CD14-positive monocyte (primary cell): ENCODE measurements at regions not wholly inside any gene's neighbourhood (a gene's known extent, or its start where the extent isn't known, plus 50 kb on each side); places are given as distances from the start of the nearest gene placed in this dataset.

ENCODE experiments used
- DNase-seq, 3 donors: peaks; one replicate each; pipeline ENCODE4 v3.0.0-alpha.2; 2011 to 2022
- H2AFZ ChIP-seq: 2 replicates; pipeline ENCODE4 v1.6.0; 2012; ENCODE audit warnings: mild to moderate bottlenecking, low read depth, low read length, inconsistent platforms; ENCODE audit not compliant: insufficient read depth, poor library complexity, severe bottlenecking
- H3K27ac ChIP-seq, 2 donors: 1 replicate in 1 of 2; 2 replicates in 1 of 2; pipeline ENCODE4 v1.5.1; 2012 to 2013; ENCODE audit warnings: low read length in 2 of 2, control low read depth in 1 of 2, inconsistent platforms in 1 of 2, low read depth in 1 of 2, mild to moderate bottlenecking in 1 of 2
- H3K27me3 ChIP-seq, 2 donors: one replicate each; pipeline versions ENCODE4 v1.6.0 to v1.6.1; 2011 to 2013; ENCODE audit warnings: low read length in 2 of 2; ENCODE audit not compliant: control insufficient read depth in 2 of 2, insufficient read depth in 2 of 2
- H3K36me3 ChIP-seq, 2 donors: replicated peaks in 1 of 2; 1 replicate in 1 of 2; 2 replicates in 1 of 2; pipeline versions ENCODE4 v1.5.1 to v1.6.1; 2012 to 2013; ENCODE audit warnings: low read length in 2 of 2, control low read depth in 1 of 2, inconsistent platforms in 1 of 2, mild to moderate bottlenecking in 1 of 2; ENCODE audit not compliant: insufficient read depth in 2 of 2, control insufficient read depth in 1 of 2
- H3K4me1 ChIP-seq, 2 donors: 1 replicate in 1 of 2; 2 replicates in 1 of 2; pipeline versions ENCODE4 v1.5.1 to v1.6.1; 2012 to 2013; ENCODE audit warnings: low read length in 2 of 2, control low read depth in 1 of 2, inconsistent platforms in 1 of 2, mild to moderate bottlenecking in 1 of 2, moderate library complexity in 1 of 2; ENCODE audit not compliant: insufficient read depth in 2 of 2, control insufficient read depth in 1 of 2
- H3K4me2 ChIP-seq: replicated peaks from 2 replicates; pipeline ENCODE3; 2012; ENCODE audit warnings: low read length, moderate library complexity, mild to moderate bottlenecking; ENCODE audit not compliant: poor library complexity, severe bottlenecking; ENCODE audit errors: extremely low read depth
- H3K4me3 ChIP-seq, 3 experiments: fragments of 200-600 bp in 1 of 3; sonication (generic) in 1 of 3; replicated peaks in 1 of 3; 1 replicate in 2 of 3; 2 replicates in 1 of 3; pipeline ENCODE4 v1.5.1; 2011 to 2013; ENCODE audit warnings: low read length in 3 of 3, mild to moderate bottlenecking in 3 of 3, control low read depth in 2 of 3, low read depth in 2 of 3, inconsistent platforms in 1 of 3, moderate library complexity in 1 of 3
- H3K79me2 ChIP-seq: 2 replicates; pipeline ENCODE4 v1.6.0; 2012; ENCODE audit warnings: mild to moderate bottlenecking, control low read depth, inconsistent platforms, low read length, moderate library complexity; ENCODE audit not compliant: insufficient read depth
- H3K9ac ChIP-seq: 2 replicates; pipeline ENCODE4 v1.6.0; 2017; ENCODE audit warnings: low read length, mild to moderate bottlenecking; ENCODE audit not compliant: insufficient read depth, poor library complexity, severe bottlenecking
- H3K9me3 ChIP-seq, 2 donors: replicated peaks in 1 of 2; 1 replicate in 1 of 2; 2 replicates in 1 of 2; pipeline versions ENCODE4 v1.5.1 to v1.6.1; 2012 to 2013; ENCODE audit warnings: low read length in 2 of 2, control low read depth in 1 of 2; ENCODE audit not compliant: control insufficient read depth in 1 of 2, insufficient read depth in 1 of 2
- H4K20me1 ChIP-seq: 2 replicates; pipeline ENCODE4 v1.6.0; 2012; ENCODE audit warnings: mild to moderate bottlenecking, low read length, control low read depth, moderate library complexity; ENCODE audit not compliant: insufficient read depth
- H3K27ac Mint-ChIP-seq, 7 donors: one replicate each; pipeline ENCODE4 v1.8.0; 2020; ENCODE audit warnings: mild to moderate bottlenecking in 7 of 7, mixed read lengths in 7 of 7, moderate library complexity in 6 of 7, inconsistent platforms in 2 of 7
- H3K27me3 Mint-ChIP-seq, 3 donors: one replicate each; pipeline ENCODE4 v1.8.0; 2021 to 2022; ENCODE audit warnings: low read depth in 3 of 3, mild to moderate bottlenecking in 3 of 3, mixed read lengths in 3 of 3, moderate library complexity in 3 of 3, inconsistent platforms in 1 of 3
- H3K36me3 Mint-ChIP-seq, 2 donors: one replicate each; pipeline ENCODE4 v1.8.0; 2020; ENCODE audit warnings: mixed read lengths in 2 of 2, inconsistent platforms in 1 of 2, mild to moderate bottlenecking in 1 of 2
- H3K4me1 Mint-ChIP-seq: one replicate; pipeline ENCODE4 v1.8.0; 2020; ENCODE audit warnings: mild to moderate bottlenecking, mixed read lengths
- H3K4me3 Mint-ChIP-seq, 2 donors: one replicate each; pipeline ENCODE4 v1.8.0; 2020; ENCODE audit warnings: mild to moderate bottlenecking in 2 of 2, mixed read lengths in 2 of 2, moderate library complexity in 1 of 2
- H3K9me3 Mint-ChIP-seq, 7 donors: one replicate each; pipeline ENCODE4 v1.8.0; 2020 to 2022; ENCODE audit warnings: mixed read lengths in 7 of 7, mild to moderate bottlenecking in 6 of 7, moderate library complexity in 6 of 7, inconsistent platforms in 2 of 7
- WGBS: methylation state at CpG from one replicate; pipeline ENCODE4 v1.1.5; 2013; ENCODE audit warnings: missing lambda C conversion rate; ENCODE audit not compliant: insufficient coverage; 5-methylcytosine and 5-hydroxymethylcytosine counted together
- intact Hi-C, 2 donors: fragments of 100-400 bp; cut with micrococcal nuclease; formaldehyde crosslinking; loops; one replicate each; pipeline versions ENCODE4 v1.15.0 to v1.15.1; 2023
- TF ChIP-seq, protein P1 (sequence below): fragments of 200-600 bp; IDR thresholded peaks from one replicate; pipeline ENCODE4 v1.8.0; 2022; ENCODE audit warnings: antibody characterized with exemption, mild to moderate bottlenecking

DNA sequence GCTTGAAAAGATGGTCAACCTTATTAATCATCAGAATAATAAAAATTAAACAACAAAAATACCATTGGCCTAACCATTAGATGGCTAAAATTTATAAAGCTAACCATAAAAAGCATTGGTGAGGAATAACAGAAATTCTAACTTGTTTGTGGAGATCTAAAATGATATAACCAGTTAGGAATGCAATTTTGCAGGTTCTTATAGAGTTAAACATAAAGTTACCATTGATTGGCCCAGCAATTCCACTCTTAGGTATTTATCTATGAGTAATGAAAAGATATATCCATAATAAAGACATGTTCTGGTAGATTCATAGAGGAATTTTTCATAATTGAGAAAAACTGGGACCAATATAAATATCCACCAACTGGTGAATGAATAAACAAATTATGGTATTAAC, 1098.6 kb downstream of the FSCB start:
- Histone ChIP-seq H4K20me1 (no peaks in the 10 kb centered on the region), H3K4me3 (no peak overlapping the region), H3K9me3 (no peaks in the 10 kb centered on the region), H3K27me3 (no peaks in the 10 kb centered on the region), H3K9ac (no peak overlapping the region), H3K79me2 (no peaks in the 10 kb centered on the region), H2AFZ (no peak overlapping the region), H3K4me1 (no peaks in the 10 kb centered on the region), H3K4me2 (no peak overlapping the region), H3K27ac (no peak overlapping the region), H3K36me3 (no peaks in the 10 kb centered on the region)
- Mint-ChIP-seq H3K27ac (no peak overlapping the region), H3K36me3 (no peaks in the 10 kb centered on the region), H3K4me1 (no peaks in the 10 kb centered on the region), H3K27me3 (no peaks in the 10 kb centered on the region), H3K9me3 (peaks cover 0 to 6% (median 2%) of the 10 kb centered on the region in 7 donors), H3K4me3 (no peak overlapping the region)
- TF ChIP-seq, protein P1, sequence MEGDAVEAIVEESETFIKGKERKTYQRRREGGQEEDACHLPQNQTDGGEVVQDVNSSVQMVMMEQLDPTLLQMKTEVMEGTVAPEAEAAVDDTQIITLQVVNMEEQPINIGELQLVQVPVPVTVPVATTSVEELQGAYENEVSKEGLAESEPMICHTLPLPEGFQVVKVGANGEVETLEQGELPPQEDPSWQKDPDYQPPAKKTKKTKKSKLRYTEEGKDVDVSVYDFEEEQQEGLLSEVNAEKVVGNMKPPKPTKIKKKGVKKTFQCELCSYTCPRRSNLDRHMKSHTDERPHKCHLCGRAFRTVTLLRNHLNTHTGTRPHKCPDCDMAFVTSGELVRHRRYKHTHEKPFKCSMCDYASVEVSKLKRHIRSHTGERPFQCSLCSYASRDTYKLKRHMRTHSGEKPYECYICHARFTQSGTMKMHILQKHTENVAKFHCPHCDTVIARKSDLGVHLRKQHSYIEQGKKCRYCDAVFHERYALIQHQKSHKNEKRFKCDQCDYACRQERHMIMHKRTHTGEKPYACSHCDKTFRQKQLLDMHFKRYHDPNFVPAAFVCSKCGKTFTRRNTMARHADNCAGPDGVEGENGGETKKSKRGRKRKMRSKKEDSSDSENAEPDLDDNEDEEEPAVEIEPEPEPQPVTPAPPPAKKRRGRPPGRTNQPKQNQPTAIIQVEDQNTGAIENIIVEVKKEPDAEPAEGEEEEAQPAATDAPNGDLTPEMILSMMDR, result no peak
- intact Hi-C loops, result no loop called here
- no peak for DNase-seq

DNA sequence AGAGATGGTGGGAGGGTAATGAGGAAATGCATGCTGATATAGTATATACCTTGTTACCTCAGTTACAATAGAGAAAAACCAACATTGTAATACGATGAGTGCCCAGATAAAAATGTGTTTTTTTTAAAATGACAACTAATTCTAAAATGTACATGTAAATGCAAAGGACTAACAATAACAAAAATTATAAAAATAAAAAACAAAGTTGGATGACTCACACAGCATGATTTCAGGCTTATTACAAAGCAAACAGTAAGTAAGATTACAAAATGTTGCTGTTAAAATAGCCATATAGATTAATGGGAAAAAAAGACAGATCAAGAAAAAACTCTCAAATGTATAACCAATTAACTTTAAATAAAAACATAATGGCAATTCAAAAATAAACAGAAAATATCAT, 1099.4 kb downstream of the FSCB start:
- no peak overlapping the region for H3K4me2 ChIP-seq
- no peaks in the 10 kb centered on the region for H3K79me2 ChIP-seq
- H3K27me3 Mint-ChIP-seq, result no peaks in the 10 kb centered on the region
- no peaks in the 10 kb centered on the region for H3K36me3 Mint-ChIP-seq
- H3K27me3 ChIP-seq, result no peaks in the 10 kb centered on the region
- TF ChIP-seq, protein P1, result no peak
- H3K27ac Mint-ChIP-seq, result no peak overlapping the region
- no peak overlapping the region for H2AFZ ChIP-seq
- no peaks in the 10 kb centered on the region for H3K4me1 Mint-ChIP-seq
- no peaks in the 10 kb centered on the region for H3K4me1 ChIP-seq
- no peak overlapping the region for H3K9ac ChIP-seq
- no peak overlapping the region for H3K27ac ChIP-seq
- no peak overlapping the region for H3K4me3 Mint-ChIP-seq
- H3K9me3 ChIP-seq, result no peaks in the 10 kb centered on the region
- intact Hi-C loops, result no loop called here
- H4K20me1 ChIP-seq, result no peaks in the 10 kb centered on the region
- no peak for DNase-seq
- WGBS, result no CpG with 5 or more reads among the region's 1 CpG
- H3K36me3 ChIP-seq, result no peaks in the 10 kb centered on the region
- H3K9me3 Mint-ChIP-seq, result peaks cover 0 to 6% (median 2%) of the 10 kb centered on the region in 7 donors
- no peak overlapping the region for H3K4me3 ChIP-seq
